Neural progenitor cell (in vitro differentiated cells): ENCODE measurements at regions not wholly inside any gene's neighbourhood (a gene's known extent, or its start where the extent isn't known, plus 50 kb on each side); places are given as distances from the start of the nearest gene placed in this dataset.
A peak's percentile ranks its signal among the peaks of the same experiment; 100 is the strongest.

Source experiments
- DNase-seq: peaks from one replicate; pipeline ENCODE4 v3.0.0-alpha.2; 2016; ENCODE audit warnings: low spot score
- H2AFZ ChIP-seq: fragments of 200-600 bp; sonication (generic); replicated peaks from 2 replicates; pipeline ENCODE4 v1.6.1; 2016; ENCODE audit warnings: antibody characterized with exemption
- H3F3A ChIP-seq: fragments of 200-600 bp; sonication (generic); 2 replicates; pipeline ENCODE4 v1.6.1; 2016; ENCODE audit warnings: antibody characterized with exemption, low read depth
- H3K27ac ChIP-seq: fragments of 200-600 bp; sonication (generic); 2 replicates; pipeline ENCODE4 v1.5.1; 2016; ENCODE audit warnings: mild to moderate bottlenecking
- H3K27me3 ChIP-seq: fragments of 200-600 bp; sonication (generic); 2 replicates; pipeline ENCODE4 v1.6.1; 2016; ENCODE audit warnings: mild to moderate bottlenecking, moderate library complexity
- H3K36me3 ChIP-seq: fragments of 200-600 bp; sonication (generic); 2 replicates; pipeline ENCODE4 v1.5.1; 2016
- H3K4me1 ChIP-seq: fragments of 200-600 bp; sonication (generic); 2 replicates; pipeline ENCODE4 v1.6.1; 2016; ENCODE audit warnings: mixed run types
- H3K4me2 ChIP-seq: fragments of 200-600 bp; sonication (generic); 2 replicates; pipeline ENCODE4 v1.6.1; 2016
- H3K4me3 ChIP-seq: fragments of 200-600 bp; sonication (generic); 2 replicates; pipeline ENCODE4 v1.5.1; 2016
- H3K79me2 ChIP-seq: fragments of 200-600 bp; sonication (generic); 2 replicates; pipeline ENCODE4 v1.6.1; 2016; ENCODE audit warnings: low read depth
- H3K9ac ChIP-seq: fragments of 200-600 bp; sonication (generic); 2 replicates; pipeline ENCODE4 v1.6.1; 2016
- H3K9me3 ChIP-seq: fragments of 200-600 bp; sonication (generic); 2 replicates; pipeline ENCODE4 v1.5.1; 2016; ENCODE audit warnings: low read depth
- H4K20me1 ChIP-seq: fragments of 200-600 bp; sonication (generic); 2 replicates; pipeline ENCODE4 v1.6.1; 2016; ENCODE audit warnings: low read depth
- H3K27ac Mint-ChIP-seq: 3 replicates; pipeline ENCODE4 v1.8.0; 2021; ENCODE audit warnings: mixed read lengths
- H3K27me3 Mint-ChIP-seq: 2 replicates; pipeline ENCODE4 v1.8.0; 2022; ENCODE audit warnings: low read depth, mild to moderate bottlenecking, inconsistent platforms, moderate library complexity, mixed read lengths; ENCODE audit not compliant: insufficient read depth
- H3K36me3 Mint-ChIP-seq: 3 replicates; pipeline ENCODE4 v1.8.0; 2021; ENCODE audit warnings: mixed read lengths
- H3K4me1 Mint-ChIP-seq: 3 replicates; pipeline ENCODE4 v1.8.0; 2021; ENCODE audit warnings: mixed read lengths
- H3K4me3 Mint-ChIP-seq: 3 replicates; pipeline ENCODE4 v1.8.0; 2021; ENCODE audit warnings: mild to moderate bottlenecking, moderate library complexity, mixed read lengths
- H3K9me3 Mint-ChIP-seq: 3 replicates; pipeline ENCODE4 v1.8.0; 2020; ENCODE audit warnings: mixed read lengths
- EZH2 ChIP-seq: fragments of 200-600 bp; sonication (generic); IDR thresholded peaks from 2 replicates; pipeline ENCODE4 v1.6.1; 2017; ENCODE audit warnings: antibody characterized with exemption, mild to moderate bottlenecking, moderate library complexity
- EZH2phosphoT487 ChIP-seq: fragments of 200-600 bp; sonication (generic); IDR thresholded peaks from 2 replicates; pipeline ENCODE4 v1.6.1; 2017; ENCODE audit warnings: antibody characterized with exemption
- TF ChIP-seq, protein P1 (sequence below): fragments of 200-600 bp; sonication (generic); IDR thresholded peaks from 2 replicates; pipeline ENCODE4 v1.5.1; 2017; ENCODE audit warnings: antibody characterized with exemption, mild to moderate bottlenecking

DNA sequence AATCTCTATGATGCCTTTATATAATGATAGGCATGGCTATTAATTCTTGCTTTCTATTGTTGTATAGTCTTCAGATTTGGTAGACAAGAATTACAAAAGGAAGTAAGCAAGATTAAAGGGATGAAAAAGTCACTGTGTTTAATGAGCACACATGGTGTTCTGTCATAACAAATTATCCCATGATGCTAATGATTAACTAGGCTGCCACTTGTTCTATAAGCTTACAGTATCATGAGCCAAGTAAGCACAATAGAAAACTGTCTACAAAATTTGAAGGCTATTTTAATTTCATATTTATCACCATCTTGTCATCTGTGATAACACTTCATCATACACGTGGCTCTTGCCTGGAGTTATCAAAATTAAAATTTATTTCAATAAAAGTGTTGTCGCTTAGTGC lies 466.7 kb downstream of the GASK1B start:
- no peak overlapping the region for H3K4me3 ChIP-seq
- H3K9me3 ChIP-seq: no peaks in the 10 kb centered on the region
- H2AFZ ChIP-seq: no peak overlapping the region
- H3K4me2 ChIP-seq: no peak overlapping the region
- no peaks in the 10 kb centered on the region for H4K20me1 ChIP-seq
- no peak overlapping the region for H3K4me3 Mint-ChIP-seq
- H3K9ac ChIP-seq: no peak overlapping the region
- H3K27ac ChIP-seq: no peak overlapping the region
- H3K9me3 Mint-ChIP-seq: no peaks in the 10 kb centered on the region
- H3F3A ChIP-seq: no peaks in the 10 kb centered on the region
- H3K27ac Mint-ChIP-seq: no peak overlapping the region
- no peaks in the 10 kb centered on the region for H3K4me1 ChIP-seq
- H3K27me3 ChIP-seq: no peaks in the 10 kb centered on the region
- H3K36me3 ChIP-seq: no peaks in the 10 kb centered on the region
- H3K27me3 Mint-ChIP-seq: no peaks in the 10 kb centered on the region
- no peaks in the 10 kb centered on the region for H3K36me3 Mint-ChIP-seq
- H3K79me2 ChIP-seq: no peaks in the 10 kb centered on the region
- DNase-seq: no peak
- TF ChIP-seq EZH2: no peak
- no peaks in the 10 kb centered on the region for H3K4me1 Mint-ChIP-seq

GRCh38 chr4:157702831-157703230 lies 470.0 kb downstream of the GASK1B start:
- Mint-ChIP-seq H3K4me3 (no peak overlapping the region), H3K27ac (no peak overlapping the region), H3K9me3 (no peaks in the 10 kb centered on the region), H3K36me3 (no peaks in the 10 kb centered on the region), H3K4me1 (no peaks in the 10 kb centered on the region), H3K27me3 (no peaks in the 10 kb centered on the region)
- Histone ChIP-seq H3K4me3 (no peak overlapping the region), H3K79me2 (no peaks in the 10 kb centered on the region), H3K36me3 (no peaks in the 10 kb centered on the region), H3K27ac (no peak overlapping the region), H2AFZ (no peak overlapping the region), H3K9ac (no peak overlapping the region), H3K4me2 (no peak overlapping the region), H3K4me1 (no peaks in the 10 kb centered on the region), H3K27me3 (no peaks in the 10 kb centered on the region), H4K20me1 (no peaks in the 10 kb centered on the region), H3F3A (no peaks in the 10 kb centered on the region), H3K9me3 (no peaks in the 10 kb centered on the region)
- no peak for TF ChIP-seq EZH2
- TF ChIP-seq, protein P1, sequence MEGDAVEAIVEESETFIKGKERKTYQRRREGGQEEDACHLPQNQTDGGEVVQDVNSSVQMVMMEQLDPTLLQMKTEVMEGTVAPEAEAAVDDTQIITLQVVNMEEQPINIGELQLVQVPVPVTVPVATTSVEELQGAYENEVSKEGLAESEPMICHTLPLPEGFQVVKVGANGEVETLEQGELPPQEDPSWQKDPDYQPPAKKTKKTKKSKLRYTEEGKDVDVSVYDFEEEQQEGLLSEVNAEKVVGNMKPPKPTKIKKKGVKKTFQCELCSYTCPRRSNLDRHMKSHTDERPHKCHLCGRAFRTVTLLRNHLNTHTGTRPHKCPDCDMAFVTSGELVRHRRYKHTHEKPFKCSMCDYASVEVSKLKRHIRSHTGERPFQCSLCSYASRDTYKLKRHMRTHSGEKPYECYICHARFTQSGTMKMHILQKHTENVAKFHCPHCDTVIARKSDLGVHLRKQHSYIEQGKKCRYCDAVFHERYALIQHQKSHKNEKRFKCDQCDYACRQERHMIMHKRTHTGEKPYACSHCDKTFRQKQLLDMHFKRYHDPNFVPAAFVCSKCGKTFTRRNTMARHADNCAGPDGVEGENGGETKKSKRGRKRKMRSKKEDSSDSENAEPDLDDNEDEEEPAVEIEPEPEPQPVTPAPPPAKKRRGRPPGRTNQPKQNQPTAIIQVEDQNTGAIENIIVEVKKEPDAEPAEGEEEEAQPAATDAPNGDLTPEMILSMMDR: no peak
- no peak for TF ChIP-seq EZH2phosphoT487
- no peak for DNase-seq

DNA sequence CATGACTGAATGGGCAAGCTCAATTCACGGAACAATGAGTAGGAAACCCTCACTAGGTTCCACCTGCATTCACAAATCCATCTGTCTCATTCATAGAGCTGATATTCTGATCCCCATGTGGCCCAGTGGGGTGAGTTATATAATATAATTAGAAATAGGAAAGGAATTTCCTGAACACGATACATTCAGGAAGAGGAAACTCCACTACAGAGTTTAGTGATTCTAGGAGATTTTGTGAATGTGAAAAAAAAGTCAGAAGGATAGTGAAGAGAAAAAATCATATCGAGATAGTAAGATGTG lies 471.2 kb downstream of the GASK1B start:
- Histone ChIP-seq H3K4me3 (no peak overlapping the region), H3K27ac (no peak overlapping the region), H2AFZ (peak overlapping the region; percentile 54), H3K9ac (no peak overlapping the region), H4K20me1 (no peaks in the 10 kb centered on the region), H3K9me3 (no peaks in the 10 kb centered on the region), H3K79me2 (no peaks in the 10 kb centered on the region), H3K27me3 (no peaks in the 10 kb centered on the region), H3K4me2 (no peak overlapping the region), H3K4me1 (no peaks in the 10 kb centered on the region), H3K36me3 (no peaks in the 10 kb centered on the region), H3F3A (no peaks in the 10 kb centered on the region)
- DNase-seq: no peak
- no peak overlapping the region for H3K4me3 Mint-ChIP-seq
- no peak overlapping the region for H3K27ac Mint-ChIP-seq
- H3K9me3 Mint-ChIP-seq: no peaks in the 10 kb centered on the region
- no peaks in the 10 kb centered on the region for H3K27me3 Mint-ChIP-seq
- H3K4me1 Mint-ChIP-seq: no peaks in the 10 kb centered on the region
- TF ChIP-seq EZH2phosphoT487: no peak
- TF ChIP-seq, protein P1: no peak
- no peak for TF ChIP-seq EZH2
- no peaks in the 10 kb centered on the region for H3K36me3 Mint-ChIP-seq

DNA sequence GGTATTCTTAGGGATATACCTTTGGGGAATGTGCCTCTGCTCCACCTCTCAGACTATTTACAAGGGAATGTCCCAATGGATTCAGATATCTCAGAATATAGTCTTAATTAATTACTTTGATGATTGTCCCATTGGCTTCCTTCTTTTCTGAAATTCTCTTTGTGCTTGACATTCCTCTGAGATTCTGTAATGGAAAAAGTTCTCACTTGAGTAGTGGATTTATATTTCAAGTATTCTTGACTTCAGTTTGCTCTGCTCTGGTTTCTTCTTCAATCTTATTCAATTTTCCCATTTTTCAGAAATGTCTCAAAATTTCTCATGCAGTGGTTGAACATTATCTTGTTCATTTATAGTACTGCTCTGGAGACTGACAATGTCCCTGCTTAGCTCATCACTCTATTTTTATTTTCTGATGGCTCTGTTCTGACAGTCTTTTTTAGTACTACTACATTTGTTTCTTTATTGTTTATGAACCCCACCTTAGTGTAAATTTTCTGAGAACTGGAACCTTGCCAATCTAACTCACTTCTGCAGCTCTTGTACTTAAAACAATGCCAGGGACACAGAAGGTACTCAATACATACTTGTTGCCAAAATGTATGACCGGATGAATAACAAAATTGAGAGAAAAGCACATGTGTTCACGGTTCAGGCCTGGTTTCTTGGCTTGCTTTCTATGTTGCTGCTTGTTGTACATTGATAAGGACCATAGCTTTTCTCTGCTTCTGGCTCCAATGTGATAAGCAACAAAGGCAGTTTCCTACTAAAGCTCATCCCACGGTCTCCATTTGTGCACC lies 471.7 kb downstream of the GASK1B start:
- Mint-ChIP-seq H3K4me3 (no peak overlapping the region), H3K36me3 (no peaks in the 10 kb centered on the region), H3K4me1 (no peaks in the 10 kb centered on the region), H3K9me3 (no peaks in the 10 kb centered on the region), H3K27me3 (no peaks in the 10 kb centered on the region), H3K27ac (no peak overlapping the region)
- Histone ChIP-seq H3F3A (no peaks in the 10 kb centered on the region), H3K9me3 (no peaks in the 10 kb centered on the region), H3K27ac (no peak overlapping the region), H2AFZ (peak overlapping the region; percentile 54), H3K4me2 (no peak overlapping the region), H3K4me3 (no peak overlapping the region), H3K27me3 (no peaks in the 10 kb centered on the region), H3K4me1 (no peaks in the 10 kb centered on the region), H3K36me3 (no peaks in the 10 kb centered on the region), H3K9ac (no peak overlapping the region), H4K20me1 (no peaks in the 10 kb centered on the region), H3K79me2 (no peaks in the 10 kb centered on the region)
- DNase-seq: no peak
- TF ChIP-seq EZH2phosphoT487 (no peak), EZH2 (no peak)
- TF ChIP-seq, protein P1: no peak
